Activated CD8-positive, alpha-beta memory T cell treated with anti-CD3 and anti-CD28 coated beads, Interleukin-2, amount 50 U/mL, for 1 hour (primary cell): ENCODE measurements at regions not wholly inside any gene's neighbourhood (a gene's known extent, or its start where the extent isn't known, plus 50 kb on each side); places are given as distances from the start of the nearest gene placed in this dataset.
"Not testable (repeated sequence)": the region's sequence is repeated elsewhere in the genome, so short reads cannot be mapped to it uniquely, and the experiment has no call there.

Source experiments
- DNase-seq: peaks from one replicate; pipeline ENCODE4 v3.0.0-alpha.2; 2020; ENCODE audit errors: extremely low read depth

DNA sequence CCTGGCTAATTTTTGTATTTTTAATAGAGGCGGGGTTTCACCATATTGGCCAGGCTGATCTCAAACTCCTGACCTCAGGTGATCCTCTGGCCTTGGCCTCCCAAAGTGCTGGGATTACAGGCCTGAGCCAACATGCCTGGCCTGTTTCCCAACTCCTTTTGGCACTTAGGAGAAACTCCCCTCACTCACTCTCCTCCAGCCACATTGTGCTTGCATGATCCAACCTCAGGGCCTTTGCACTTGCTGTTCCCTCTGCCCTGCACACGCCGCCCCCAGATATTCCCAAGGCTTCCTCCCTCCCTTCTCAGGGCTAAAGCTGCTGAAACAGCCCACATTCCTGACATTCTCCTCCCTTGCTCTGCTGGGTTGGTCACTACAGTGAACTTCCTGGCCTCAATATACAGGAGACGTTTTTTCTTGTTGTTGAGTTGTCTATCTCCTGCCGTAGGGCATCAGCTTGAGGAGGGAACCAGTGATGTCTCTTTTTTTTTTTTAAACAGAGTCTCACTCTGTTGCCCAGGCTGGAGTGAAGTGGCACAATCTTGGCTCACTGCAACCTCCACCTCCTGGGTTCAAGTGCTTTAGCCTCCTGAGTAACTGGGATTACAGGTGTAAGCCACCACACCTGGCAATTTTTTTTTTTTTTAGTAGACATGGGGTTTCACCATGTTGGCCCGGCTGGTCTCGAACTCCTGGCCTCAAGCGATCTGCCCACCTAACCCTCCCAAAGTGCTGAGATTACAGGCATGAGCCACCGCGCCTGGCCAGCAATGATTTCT, 61.4 kb upstream of the PTPN1 start:
- DNase-seq = not testable (repeated sequence)

DNA sequence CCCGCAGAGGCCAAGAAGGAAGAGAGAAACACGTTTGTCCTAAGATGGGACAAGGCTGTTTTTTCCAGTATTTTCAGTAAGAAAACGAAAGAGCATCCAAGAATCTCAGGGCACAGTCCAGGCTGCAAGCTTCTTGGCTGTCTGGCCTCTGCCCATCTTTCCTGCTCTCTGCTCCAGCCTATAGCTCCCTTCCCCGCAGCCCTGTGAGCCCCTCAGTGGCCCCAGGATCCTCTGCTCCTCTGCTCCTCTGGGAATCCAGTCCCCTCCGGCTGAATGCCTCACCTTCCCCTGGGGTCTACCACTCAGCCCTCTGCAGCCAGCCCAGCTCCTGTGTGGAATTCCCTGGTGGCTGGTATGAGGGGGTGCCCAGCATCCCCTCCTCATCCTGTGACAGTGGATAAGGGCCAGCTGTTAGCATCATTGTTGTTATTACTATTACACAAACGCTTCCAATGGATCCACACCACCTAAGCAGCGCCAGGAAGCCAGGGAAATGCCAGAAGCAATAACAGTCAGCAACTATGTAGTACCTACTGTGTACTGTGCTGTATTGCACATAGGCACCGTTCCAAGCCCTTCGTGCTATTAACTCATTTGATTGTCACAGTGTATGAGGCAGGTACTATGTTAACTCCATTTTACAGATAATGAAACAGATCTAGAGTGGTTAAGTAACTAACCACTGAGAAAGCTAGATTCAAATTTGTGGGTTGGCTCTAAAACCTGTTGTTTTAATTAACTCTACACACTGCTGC, 60.3 kb upstream of the PTPN1 start:
- DNase-seq = no peak

GRCh38 chr20:50450493-50450826, 59.7 kb upstream of the PTPN1 start:
- DNase-seq = no peak

DNA sequence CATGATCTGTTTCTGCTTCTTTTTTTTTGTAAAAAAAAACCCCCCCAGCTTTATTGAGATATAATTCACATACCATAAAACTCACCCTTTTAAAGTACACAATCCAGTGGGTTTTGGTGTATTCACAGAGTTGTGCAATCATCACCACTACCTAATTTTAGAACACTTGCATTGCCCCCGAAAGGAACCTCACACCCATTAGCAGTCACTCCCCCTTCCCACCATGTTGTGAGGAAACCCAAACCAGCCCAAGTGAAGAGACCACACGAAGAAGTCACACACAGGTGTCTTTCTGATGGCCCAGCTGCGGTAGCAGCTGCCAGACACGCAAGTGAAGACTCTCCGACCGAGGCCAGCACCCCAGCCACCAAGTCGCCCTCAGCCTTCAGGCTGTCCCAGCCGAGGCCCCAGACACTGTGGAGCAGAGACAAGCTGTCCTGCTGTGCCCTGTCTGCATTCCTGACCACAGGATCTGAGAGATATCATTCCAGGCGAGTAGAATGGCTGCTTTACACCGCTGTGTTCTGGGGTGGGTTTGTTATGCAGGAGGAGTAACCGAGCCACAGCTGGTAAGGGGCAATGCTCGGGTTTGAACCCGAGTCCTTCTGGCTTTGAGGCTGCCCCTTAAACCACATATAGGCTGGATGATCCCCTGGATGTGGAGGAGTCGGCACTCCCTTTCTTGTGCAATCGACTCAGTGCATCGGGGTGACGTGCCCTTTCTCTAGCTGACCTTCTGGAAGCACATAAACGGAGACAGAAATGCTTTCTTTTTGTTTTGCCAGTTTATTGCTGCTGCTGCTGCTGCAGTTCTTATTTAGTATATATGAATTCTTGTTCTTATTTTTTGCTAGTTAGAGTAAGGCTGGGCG, 59.1 kb upstream of the PTPN1 start:
- DNase-seq = no peak

- DNase-seq = not testable (repeated sequence)
Observed at GRCh38 chr20:50451792-50452425, 58.3 kb upstream of the PTPN1 start.

DNA sequence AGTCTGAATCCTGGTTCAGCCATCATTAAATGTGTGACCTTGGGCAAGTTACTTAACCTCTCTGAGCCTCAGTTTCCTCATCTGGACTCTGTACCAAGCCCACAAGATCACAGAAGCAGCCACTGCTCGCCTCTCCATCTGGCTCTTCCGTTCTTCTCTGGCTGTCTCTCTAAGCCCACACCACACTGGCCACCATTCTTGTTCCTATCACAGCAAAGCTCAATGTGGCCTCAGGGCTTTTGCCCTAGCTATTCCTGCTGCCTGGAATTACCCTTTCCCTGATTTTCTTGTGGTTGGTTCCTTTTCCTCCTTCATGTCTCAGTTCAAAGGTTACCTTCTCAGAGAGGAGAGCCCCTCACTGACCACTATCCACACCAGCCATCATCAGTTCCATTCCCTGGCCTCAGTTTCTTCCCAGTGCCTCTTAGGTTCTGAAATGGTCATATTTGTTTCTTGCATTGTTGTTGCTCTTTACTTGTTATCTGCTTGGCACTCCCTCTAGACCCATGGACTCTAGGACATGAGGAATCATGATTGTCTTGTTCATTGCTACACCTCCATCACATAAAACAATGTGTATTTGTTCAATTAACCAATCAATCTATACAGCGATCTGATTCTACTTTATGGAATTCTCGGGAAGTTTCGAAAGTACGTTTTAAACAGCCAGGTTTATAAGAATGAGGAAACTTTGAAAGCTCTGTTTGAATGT, 56.5 kb upstream of the PTPN1 start:
- DNase-seq = no peak

GRCh38 chr20:50455245-50455644, 54.9 kb upstream of the PTPN1 start:
- DNase-seq = not testable (repeated sequence)

- DNase-seq = no peak
Observed at GRCh38 chr20:50455656-50456451, 54.3 kb upstream of the PTPN1 start.

GRCh38 chr20:50456452-50457324, 53.5 kb upstream of the PTPN1 start:
- no peak for DNase-seq

GRCh38 chr20:50459124-50459918, 50.9 kb upstream of the PTPN1 start:
- DNase-seq = no peak

DNA sequence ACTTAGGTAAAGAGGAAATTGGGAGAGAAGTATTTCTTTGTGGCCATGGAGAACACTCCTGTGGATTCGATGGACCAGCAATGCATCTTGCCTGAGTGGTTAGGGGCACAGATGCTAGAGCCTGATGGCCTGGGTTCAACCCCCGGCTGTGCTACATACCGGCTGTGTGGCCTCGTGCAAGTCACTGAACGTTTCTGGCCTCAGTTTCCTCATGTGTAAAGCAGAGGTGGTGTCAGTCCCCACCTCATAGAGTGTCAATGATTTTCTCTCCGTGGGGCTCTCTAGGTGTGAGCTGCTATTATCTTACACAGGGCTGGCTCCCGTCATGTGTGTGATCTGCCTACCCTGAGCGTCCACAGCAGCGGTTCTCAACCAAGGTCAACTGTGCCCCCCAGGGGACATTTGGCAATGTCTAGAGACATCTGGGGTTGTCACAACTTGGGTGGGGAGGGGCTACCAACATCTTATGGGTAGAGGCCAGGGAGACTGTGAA, 50.0 kb upstream of the PTPN1 start:
- DNase-seq = no peak
